GM12891 (cell line): ENCODE measurements at regions not wholly inside any gene's neighbourhood (a gene's known extent, or its start where the extent isn't known, plus 50 kb on each side); places are given as distances from the start of the nearest gene placed in this dataset.

Experiments
- PAX5 ChIP-seq: IDR thresholded peaks from 2 replicates; pipeline ENCODE4 v1.6.1; 2011; ENCODE audit warnings: low read length, moderate library complexity, mild to moderate bottlenecking; ENCODE audit not compliant: insufficient read depth, severe bottlenecking
- POLR2A ChIP-seq: IDR thresholded peaks from 2 replicates; pipeline ENCODE4 v1.6.1; 2011; ENCODE audit warnings: low read depth, low read length, control low read depth
- POLR2AphosphoS5 ChIP-seq: IDR thresholded peaks from 2 replicates; pipeline ENCODE4 v1.6.1; 2011; ENCODE audit warnings: low read depth, low read length, control low read depth
- POU2F2 ChIP-seq: IDR thresholded peaks from 2 replicates; pipeline ENCODE4 v1.6.1; 2011; ENCODE audit warnings: low read depth, mild to moderate bottlenecking, control low read depth, low read length, moderate library complexity
- SPI1 ChIP-seq: IDR thresholded peaks from 2 replicates; pipeline ENCODE4 v1.6.1; 2011; ENCODE audit warnings: low read depth, low read length, control low read depth
- TAF1 ChIP-seq: IDR thresholded peaks from 2 replicates; pipeline ENCODE4 v1.6.1; 2011; ENCODE audit warnings: low read depth, low read length, control low read depth

- TF ChIP-seq TAF1 = no peak
- TF ChIP-seq POLR2A = no peak
- no peak for TF ChIP-seq SPI1
- TF ChIP-seq POLR2AphosphoS5 = no peak
- no peak for TF ChIP-seq POU2F2
- TF ChIP-seq PAX5 = no peak
Observed at GRCh38 chr15:20369500-20369899, 172.1 kb downstream of the GOLGA6L6 start.
